ENCODE measurements at regions not wholly inside any gene's neighbourhood (a gene's known extent, or its start where the extent isn't known, plus 50 kb on each side); places are given as distances from the start of the nearest gene placed in this dataset.

GRCh38 chr7:45244981-45245380 lies 87.4 kb downstream of the RAMP3 start:
- intact Hi-C loops (cut with DNase I): no loop called here
- no peak for DNase-seq
- Histone ChIP-seq H3K36me3 (no peaks in the 10 kb centered on the region), H3K9me3 (no peaks in the 10 kb centered on the region), H3K27me3 (no peaks in the 10 kb centered on the region), H3K4me1 (no peaks in the 10 kb centered on the region), H3K4me3 (replicated peaks in 1 of 3) (no peak overlapping the region), H3K27ac (no peak overlapping the region)
- 89 to 97% methylated on average over 2 of the region's 2 CpGs for WGBS, 2 donors
- TF ChIP-seq CTCF (IDR thresholded peaks at IDR 0.05): no peak

DNA sequence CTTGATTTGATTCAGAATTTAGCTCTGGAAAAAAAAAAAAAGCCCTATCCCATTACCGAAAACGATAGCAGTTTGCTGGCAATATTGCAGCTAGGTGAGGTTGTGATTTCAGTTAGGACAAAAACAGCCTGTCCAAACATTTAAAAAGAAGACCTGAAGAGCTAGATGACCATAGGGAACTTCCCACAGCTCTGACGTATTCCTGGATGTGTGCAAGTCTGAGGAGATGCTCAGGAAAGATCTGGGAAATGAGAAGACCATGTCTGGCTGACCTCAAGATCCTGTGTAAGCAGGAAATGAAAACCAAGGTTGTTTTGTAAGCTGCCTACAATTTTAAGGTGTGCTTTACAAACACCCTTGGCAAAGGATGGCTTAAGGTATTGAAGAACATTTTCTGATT lies 88.7 kb downstream of the RAMP3 start:
- Histone ChIP-seq H3K27me3 (no peaks in the 10 kb centered on the region), H3K27ac (no peak overlapping the region), H3K36me3 (no peaks in the 10 kb centered on the region), H3K4me3 (replicated peaks in 1 of 3) (no peak overlapping the region), H3K9me3 (no peaks in the 10 kb centered on the region), H3K4me1 (no peaks in the 10 kb centered on the region)
- WGBS, 2 donors: 69 to 77% methylated on average over 3 of the region's 3 CpGs
- no peak for DNase-seq
- no peak for TF ChIP-seq POLR2A (IDR thresholded peaks at IDR 0.05)
- no peak for TF ChIP-seq CTCF (IDR thresholded peaks at IDR 0.05)
- intact Hi-C loops (cut with DNase I): no loop called here

- intact Hi-C loops (cut with DNase I): no loop called here
- Histone ChIP-seq H3K27me3 (no peaks in the 10 kb centered on the region), H3K36me3 (no peaks in the 10 kb centered on the region), H3K27ac (no peak overlapping the region), H3K4me3 (replicated peaks in 1 of 3) (no peak overlapping the region), H3K9me3 (no peaks in the 10 kb centered on the region), H3K4me1 (no peaks in the 10 kb centered on the region)
- DNase-seq: no peak
- TF ChIP-seq CTCF (IDR thresholded peaks at IDR 0.05) (no peak), POLR2A (IDR thresholded peaks at IDR 0.05) (no peak)
- WGBS, 2 donors: 57 to 70% methylated on average over 6 of the region's 6 CpGs
These were observed 94.7 kb downstream of the RAMP3 start for GRCh38 chr7:45252248-45252647.

DNA sequence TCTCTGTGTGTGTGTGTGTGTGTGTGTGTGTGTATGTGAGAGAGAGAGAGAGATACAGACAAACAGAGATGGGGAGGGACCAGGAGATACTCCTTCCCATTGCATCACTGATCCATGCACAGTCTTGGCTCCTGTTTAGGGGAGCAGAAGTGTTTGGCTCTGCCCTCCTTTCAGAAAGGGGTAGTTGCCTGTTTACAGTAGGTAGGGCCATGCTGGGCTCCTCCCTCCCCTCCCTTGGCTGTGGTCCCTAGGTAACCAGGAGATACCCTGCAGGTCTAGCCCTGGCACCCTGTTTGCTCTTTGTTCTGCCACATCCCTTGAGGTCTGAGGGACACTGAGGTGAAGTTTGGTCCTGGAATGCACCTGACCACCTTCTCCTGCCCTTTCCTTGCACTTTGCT lies 95.3 kb downstream of the RAMP3 start:
- no peaks in the 10 kb centered on the region for H3K27me3 ChIP-seq
- H3K36me3 ChIP-seq: no peaks in the 10 kb centered on the region
- H3K4me1 ChIP-seq: no peaks in the 10 kb centered on the region
- TF ChIP-seq POLR2A (IDR thresholded peaks at IDR 0.05): no peak
- no peak for TF ChIP-seq CTCF (IDR thresholded peaks at IDR 0.05)
- no peak overlapping the region for H3K27ac ChIP-seq
- no peak for DNase-seq
- no peaks in the 10 kb centered on the region for H3K9me3 ChIP-seq
- no peak overlapping the region for H3K4me3 ChIP-seq (replicated peaks in 1 of 3)
- intact Hi-C loops (cut with DNase I): no loop called here

DNA sequence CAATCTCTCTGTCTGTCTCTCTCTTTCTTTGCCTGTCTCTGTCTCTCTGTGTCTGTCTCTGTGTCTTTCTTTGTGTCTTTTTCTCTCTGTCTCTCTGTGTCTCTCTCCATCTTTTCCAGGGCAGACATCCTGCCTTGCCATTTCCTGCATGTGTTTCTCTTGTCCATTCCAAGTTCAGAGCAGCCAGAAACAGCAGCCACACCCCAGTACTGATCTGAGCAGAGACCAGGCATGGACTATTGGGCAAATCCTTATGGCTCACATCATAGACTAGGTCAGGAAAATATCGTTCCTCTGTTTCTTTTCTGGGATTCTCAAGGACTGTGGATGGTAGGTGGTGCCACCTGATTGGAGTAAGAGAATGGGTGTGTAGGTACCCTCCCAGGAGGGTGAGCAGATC lies 95.8 kb downstream of the RAMP3 start:
- TF ChIP-seq CTCF (IDR thresholded peaks at IDR 0.05) (no peak), POLR2A (IDR thresholded peaks at IDR 0.05) (no peak)
- no peaks in the 10 kb centered on the region for H3K27me3 ChIP-seq
- H3K4me3 ChIP-seq (replicated peaks in 1 of 3): no peak overlapping the region
- no peaks in the 10 kb centered on the region for H3K4me1 ChIP-seq
- DNase-seq: no peak
- intact Hi-C loops (cut with DNase I): no loop called here
- H3K9me3 ChIP-seq: no peaks in the 10 kb centered on the region
- no peak overlapping the region for H3K27ac ChIP-seq
- H3K36me3 ChIP-seq: no peaks in the 10 kb centered on the region
- WGBS, 2 donors: 56 to 77% methylated on average over 1 of the region's 1 CpG
